ENCODE measurements at regions not wholly inside any gene's neighbourhood (a gene's known extent, or its start where the extent isn't known, plus 50 kb on each side); places are given as distances from the start of the nearest gene placed in this dataset.

GRCh38 chr12:111196532-111196931 lies 172.4 kb downstream of the PHETA1 start:
- no peak for DNase-seq (ENCODE audit: low read depth)

GRCh38 chr12:111195316-111195715 lies 173.6 kb downstream of the PHETA1 start:
- DNase-seq (ENCODE audit: low read depth) = no peak

- no peak for DNase-seq (ENCODE audit: low read depth)
Measured at GRCh38 chr12:111194703-111195051, 174.2 kb downstream of the PHETA1 start.

- DNase-seq (ENCODE audit: low read depth) = no peak
Measured at GRCh38 chr12:111193977-111194702, 174.8 kb downstream of the PHETA1 start.

GRCh38 chr12:111193496-111193895 lies 175.4 kb downstream of the PHETA1 start:
- no peak for DNase-seq (ENCODE audit: low read depth)

- DNase-seq (ENCODE audit: low read depth) = no peak
Measured at GRCh38 chr12:111193067-111193466, 175.8 kb downstream of the PHETA1 start.

- no peak for DNase-seq (ENCODE audit: low read depth)
Measured at GRCh38 chr12:111192647-111193046, 176.2 kb downstream of the PHETA1 start.

GRCh38 chr12:111190741-111191526 lies 178.0 kb downstream of the PHETA1 start:
- DNase-seq (ENCODE audit: low read depth) = no peak

- DNase-seq (ENCODE audit: low read depth) = no peak
Measured at GRCh38 chr12:111189792-111190191, 179.1 kb downstream of the PHETA1 start.

- DNase-seq (ENCODE audit: low read depth) = no peak
Measured at GRCh38 chr12:111188436-111188835, 180.5 kb downstream of the PHETA1 start.

GRCh38 chr12:111186347-111186746 lies 182.5 kb downstream of the PHETA1 start:
- no peak for DNase-seq (ENCODE audit: low read depth)

GRCh38 chr12:111185889-111186227 lies 183.0 kb downstream of the PHETA1 start:
- no peak for DNase-seq (ENCODE audit: low read depth)

GRCh38 chr12:111185206-111185888 lies 183.5 kb downstream of the PHETA1 start:
- DNase-seq (ENCODE audit: low read depth) = no peak

- no peak for DNase-seq (ENCODE audit: low read depth)
Measured at GRCh38 chr12:111184161-111184560, 184.7 kb downstream of the PHETA1 start.

GRCh38 chr12:111183094-111183493 lies 185.8 kb downstream of the PHETA1 start:
- no peak for DNase-seq (ENCODE audit: low read depth)

- no peak for DNase-seq (ENCODE audit: low read depth)
Measured at GRCh38 chr12:111182382-111182781, 186.5 kb downstream of the PHETA1 start.

GRCh38 chr12:111181143-111181726 lies 187.7 kb downstream of the PHETA1 start:
- DNase-seq (ENCODE audit: low read depth) = no peak

GRCh38 chr12:111180426-111181142 lies 188.3 kb downstream of the PHETA1 start:
- DNase-seq (ENCODE audit: low read depth) = no peak

GRCh38 chr12:111178181-111179081 lies 190.5 kb downstream of the PHETA1 start:
- DNase-seq (ENCODE audit: low read depth) = no peak

- no peak for DNase-seq (ENCODE audit: low read depth)
Measured at GRCh38 chr12:111175396-111176094, 193.3 kb downstream of the PHETA1 start.

Measured in stimulated activated CD8-positive, alpha-beta memory T cell treated with anti-CD3 and anti-CD28 coated beads, Interleukin-15, amount 100 ng/mL, for 24 hours (primary cell).